GM18508 (cell line): ENCODE measurements at regions not wholly inside any gene's neighbourhood (a gene's known extent, or its start where the extent isn't known, plus 50 kb on each side); places are given as distances from the start of the nearest gene placed in this dataset.
"Not testable (repeated sequence)": the region's sequence is repeated elsewhere in the genome, so short reads cannot be mapped to it uniquely, and the experiment has no call there.

Experiments used
- ATAC-seq: cut with Tn5 transposase; IDR thresholded peaks from one replicate; pipeline ENCODE4 v1.9.1; 2021; ENCODE audit warnings: moderate number of reproducible peaks; ENCODE audit not compliant: insufficient read depth, unreplicated experiment

DNA sequence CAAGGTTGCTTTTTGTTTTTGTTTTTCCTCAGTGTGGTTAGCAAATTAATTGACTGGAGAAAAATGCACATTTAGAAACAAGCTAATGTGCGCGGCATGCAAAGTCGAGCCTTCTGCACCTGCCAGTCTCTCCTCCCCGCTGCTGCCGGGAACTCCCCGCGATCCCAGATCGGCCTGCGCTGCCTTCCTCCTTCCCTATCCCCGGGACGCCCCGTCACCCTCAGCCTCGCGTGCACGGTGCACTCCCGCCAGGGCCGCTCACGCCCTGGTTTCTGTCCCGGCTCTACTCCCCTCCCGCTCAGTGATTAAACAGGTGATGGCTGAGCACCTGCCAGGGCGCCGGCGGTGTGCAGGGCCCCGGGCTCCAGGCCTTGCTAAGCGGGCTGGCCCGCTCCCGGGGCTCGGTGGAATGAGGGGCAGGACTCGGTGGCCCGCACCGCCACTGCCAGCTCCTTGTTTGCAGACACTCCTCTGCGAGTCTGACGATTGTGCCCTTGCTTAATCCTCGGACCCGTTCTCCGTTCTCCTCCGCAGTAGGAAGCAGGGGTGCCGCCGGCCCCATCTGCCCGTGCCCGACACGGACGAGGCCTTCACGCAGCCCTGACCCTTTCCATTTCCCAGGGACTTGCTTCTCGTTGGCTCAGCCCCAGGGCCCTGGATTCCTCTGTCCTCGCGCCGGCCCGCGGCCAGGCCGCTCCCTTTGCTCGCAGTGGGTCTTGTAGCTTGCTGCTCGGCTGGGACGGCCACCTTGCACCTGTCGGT lies 143.4 kb downstream of the TRIML1 start:
- no peak for ATAC-seq

- ATAC-seq: no peak
These were observed 148.1 kb downstream of the TRIML1 start for GRCh38 chr4:188287169-188287894.

- ATAC-seq: no peak
These were observed 150.4 kb downstream of the TRIML1 start for GRCh38 chr4:188289531-188290125.

DNA sequence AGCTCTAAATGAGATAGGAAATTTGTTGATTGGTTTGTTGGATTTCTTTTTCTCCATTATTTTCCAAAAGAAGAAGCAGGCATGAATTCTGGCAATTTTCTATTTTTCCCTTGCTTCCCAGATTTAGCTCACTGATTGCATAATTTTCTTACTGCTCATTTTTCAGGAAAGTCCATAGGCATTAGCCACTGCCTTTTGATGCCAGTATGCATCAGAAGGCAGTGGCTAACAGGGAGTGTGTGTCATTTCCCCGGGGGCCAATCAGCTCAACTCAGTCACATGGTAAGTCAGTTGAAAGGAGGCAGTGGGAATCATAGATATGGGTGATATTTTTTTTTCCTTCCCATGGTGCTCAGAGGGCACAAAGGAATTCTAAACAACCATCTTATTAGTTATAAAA lies 156.7 kb downstream of the TRIML1 start:
- no peak for ATAC-seq

GRCh38 chr4:188296331-188296730 lies 157.1 kb downstream of the TRIML1 start:
- no peak for ATAC-seq

DNA sequence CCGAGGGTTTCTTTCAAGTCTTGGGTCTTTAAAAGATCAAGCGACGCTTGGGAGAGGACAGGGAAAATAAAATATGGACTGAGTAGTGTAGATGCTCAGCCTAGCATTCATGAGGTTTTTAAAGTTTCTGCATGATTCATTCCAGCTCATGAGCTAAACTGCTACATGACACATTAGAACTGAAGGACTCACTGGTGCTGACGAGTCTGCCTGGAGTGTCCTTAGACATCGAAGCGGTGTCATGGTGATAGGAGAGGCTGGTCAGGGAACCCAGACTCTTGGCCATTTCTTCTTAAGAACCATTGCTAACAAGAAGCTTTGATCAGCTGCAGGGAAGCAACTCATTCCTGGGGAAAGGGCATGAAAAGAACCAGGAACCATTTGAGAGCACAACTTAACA lies 158.6 kb downstream of the TRIML1 start:
- ATAC-seq: no peak

DNA sequence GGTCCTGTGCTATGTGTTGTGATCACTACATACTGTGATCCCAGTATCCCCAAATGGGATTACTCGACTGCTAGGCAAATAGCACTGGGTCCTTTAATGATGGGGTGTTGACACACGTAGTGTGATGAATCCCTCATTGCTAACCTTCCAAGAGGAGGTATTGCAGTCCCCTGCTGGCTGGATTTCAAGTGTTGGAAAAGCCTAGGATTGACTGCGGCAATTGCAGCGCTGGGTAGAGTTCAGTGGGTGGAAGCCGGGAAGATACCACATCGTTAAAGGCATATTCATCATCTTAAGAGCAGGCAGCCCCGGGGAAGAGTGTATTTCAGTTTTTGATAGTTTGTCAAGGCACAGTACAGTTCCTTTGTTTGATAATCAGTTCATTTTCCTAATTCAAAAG lies 159.9 kb downstream of the TRIML1 start:
- ATAC-seq: no peak

- no peak for ATAC-seq
These were observed 161.1 kb downstream of the TRIML1 start for GRCh38 chr4:188300385-188300784.

DNA sequence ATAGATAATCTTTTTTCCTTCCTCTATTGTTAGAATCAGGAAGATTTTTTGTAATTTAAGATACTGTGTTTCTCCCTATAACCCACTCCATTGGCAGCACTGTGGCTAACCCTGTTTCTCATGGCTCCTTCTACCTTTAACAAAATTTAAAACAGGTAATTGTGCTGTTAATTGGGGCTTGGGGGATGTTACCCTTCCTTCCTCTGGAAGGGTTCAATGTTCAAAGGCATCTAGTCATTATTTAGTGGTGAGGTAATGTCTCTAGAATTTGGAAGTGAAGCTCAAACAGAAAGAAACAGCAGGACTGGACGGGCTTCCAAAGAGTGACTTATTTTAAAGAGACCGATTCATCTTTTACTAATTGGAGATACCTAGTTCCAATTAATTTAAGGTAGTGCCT lies 166.4 kb downstream of the TRIML1 start:
- ATAC-seq: no peak

DNA sequence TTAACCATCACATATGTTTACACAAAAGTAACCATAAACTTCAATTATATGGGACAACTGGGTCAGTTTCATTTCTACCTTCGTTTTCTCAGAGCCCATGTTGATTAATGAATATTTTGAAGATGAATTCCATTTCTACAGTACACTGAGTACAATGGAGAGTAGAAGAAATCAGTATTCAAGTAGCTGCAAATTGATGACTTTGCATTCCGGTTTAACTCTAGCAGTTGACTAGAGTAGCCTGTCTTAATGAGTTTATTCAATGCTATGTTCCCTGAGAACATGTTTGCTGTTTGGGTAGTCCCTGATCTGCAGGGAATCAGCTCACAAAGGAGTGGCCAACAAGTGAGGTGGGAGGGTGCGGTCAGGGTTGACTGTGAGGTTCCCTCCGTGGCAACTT lies 168.3 kb downstream of the TRIML1 start:
- no peak for ATAC-seq

- no peak for ATAC-seq
These were observed 168.9 kb downstream of the TRIML1 start for GRCh38 chr4:188308142-188308541.

- no peak for ATAC-seq
These were observed 177.2 kb downstream of the TRIML1 start for GRCh38 chr4:188316391-188316790.

DNA sequence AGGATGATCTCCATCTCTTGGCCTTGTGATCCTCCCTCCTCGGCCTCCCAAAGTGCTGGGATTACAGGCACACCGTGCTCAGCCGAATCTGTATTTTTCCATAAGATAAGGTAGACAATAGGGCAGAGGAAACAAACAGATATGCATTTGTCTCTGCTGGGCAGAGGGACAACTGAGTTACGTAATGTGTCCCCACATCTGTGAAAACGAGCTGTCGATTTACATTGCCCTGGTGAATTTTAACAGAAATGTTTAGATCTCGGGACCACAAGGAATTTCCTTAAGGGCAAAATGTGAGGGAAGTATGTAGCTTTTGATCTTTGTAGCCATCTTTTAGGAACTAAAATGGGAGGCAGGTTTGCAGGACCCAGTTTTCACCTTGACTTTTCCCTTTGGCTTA lies 189.7 kb downstream of the TRIML1 start:
- ATAC-seq: no peak

DNA sequence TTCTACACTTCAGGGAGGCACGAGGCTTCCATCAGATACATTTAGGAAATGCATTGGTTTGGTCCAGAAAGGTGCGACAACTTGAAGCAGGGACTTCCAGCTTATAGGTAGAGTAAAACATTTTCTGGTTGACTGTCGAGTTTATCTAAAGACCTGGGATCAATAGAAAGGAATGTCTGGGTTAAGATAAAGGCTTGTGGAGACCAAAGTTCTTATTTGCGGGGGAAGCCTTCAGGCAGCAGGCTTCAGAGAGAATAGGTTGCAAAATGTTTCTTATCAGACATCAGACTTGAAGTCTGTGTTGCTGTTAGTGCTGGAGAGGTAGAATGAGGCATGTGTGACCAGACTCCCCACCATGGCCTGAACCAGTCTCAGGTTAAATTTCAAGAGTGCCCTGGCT lies 190.3 kb downstream of the TRIML1 start:
- no peak for ATAC-seq

- no peak for ATAC-seq
These were observed 193.0 kb downstream of the TRIML1 start for GRCh38 chr4:188332265-188332664.

DNA sequence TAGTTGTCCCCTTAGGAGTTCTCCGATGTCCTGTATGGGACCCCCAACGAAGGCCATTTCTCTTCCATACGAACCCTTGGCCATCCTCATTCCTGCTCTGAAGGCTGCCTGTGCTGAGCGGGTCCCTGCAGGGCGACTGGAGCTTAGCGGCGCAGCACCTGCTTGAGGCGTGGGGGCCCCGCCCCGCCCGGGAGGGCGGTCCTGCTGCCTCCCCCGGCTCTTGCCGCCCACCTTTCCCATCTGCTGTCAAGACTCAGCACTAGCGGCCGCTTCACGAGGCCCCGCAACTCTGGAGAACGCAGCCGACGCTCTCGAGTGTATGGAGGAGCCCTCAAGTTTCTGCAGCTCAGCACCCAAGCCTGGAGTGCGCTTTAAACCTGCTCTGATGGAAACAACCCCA lies 197.7 kb downstream of the TRIML1 start:
- ATAC-seq: no peak

DNA sequence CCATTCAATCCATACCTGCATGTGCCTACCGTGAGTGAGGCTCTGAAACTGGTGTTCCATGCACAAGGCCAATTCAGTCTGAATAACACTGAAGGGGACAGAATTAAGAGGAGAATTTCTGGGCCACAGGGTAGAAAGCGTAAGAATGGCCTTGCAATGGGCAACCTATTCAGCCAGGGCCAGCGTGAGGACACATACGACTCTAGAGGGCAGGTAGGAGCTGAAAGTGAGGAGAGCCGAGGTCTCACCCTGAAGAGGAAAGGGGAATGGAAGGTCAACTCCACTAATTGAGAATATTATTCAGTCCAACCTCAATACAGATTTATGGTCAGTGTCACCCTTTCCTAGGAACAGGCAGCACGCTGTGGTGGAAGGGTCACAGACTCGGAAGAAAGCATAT lies 202.2 kb downstream of the TRIML1 start:
- no peak for ATAC-seq

DNA sequence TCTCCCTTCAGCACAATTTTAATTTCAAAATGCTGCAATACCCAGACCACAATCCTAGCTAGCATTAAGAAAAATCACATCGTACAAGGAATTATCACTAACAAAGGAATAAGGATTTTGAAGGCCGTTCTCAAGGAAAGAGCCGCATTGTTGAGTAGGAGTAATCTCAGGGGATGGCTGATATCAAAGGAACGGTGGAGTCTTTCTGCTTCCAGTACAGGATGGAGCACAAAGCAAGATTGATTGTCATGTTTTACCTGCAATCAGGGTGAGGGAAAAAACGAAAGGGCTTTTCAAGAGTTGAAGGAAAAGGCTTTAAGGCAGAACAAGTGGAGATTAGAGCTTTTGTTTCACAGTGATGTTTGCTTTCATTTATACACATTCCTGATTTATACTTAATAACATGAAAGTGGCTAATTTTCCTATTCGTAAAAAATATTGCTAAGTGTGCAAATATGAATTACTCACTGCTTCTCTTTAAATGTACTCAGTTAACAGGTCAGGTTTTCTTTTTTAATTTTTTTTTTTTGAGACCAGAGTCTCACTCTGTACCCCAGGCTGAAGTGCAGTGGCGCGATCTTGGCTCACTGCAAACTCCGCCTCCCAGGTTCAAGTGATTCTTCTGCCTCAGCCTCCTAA lies 207.0 kb downstream of the TRIML1 start:
- no peak for ATAC-seq

GRCh38 chr4:188347339-188347738 lies 208.1 kb downstream of the TRIML1 start:
- no peak for ATAC-seq

DNA sequence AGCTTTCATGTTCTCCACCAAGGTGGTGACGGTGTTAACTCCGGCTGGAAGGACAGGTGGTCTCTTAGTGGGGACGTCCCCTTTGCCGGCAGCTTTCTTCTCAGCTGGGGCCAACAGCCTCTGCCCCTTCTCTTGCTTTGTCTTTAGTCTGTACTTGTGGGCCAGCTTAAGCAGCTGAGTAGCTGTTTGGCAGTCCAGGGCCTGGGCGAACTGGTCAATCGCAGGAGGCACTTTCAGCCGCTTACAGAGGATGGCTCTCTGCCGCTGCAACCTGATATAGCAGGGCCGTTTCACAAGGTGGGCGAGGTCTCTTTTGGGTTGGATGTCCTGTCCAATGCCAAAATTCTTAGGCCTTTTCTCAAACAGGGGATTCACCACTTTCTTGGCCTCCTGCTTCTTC lies 210.3 kb downstream of the TRIML1 start:
- ATAC-seq: not testable (repeated sequence)

- no peak for ATAC-seq
These were observed 224.0 kb downstream of the TRIML1 start for GRCh38 chr4:188363196-188363595.
